Right lobe of liver (tissue), 4 donors: ENCODE measurements at regions not wholly inside any gene's neighbourhood (a gene's known extent, or its start where the extent isn't known, plus 50 kb on each side); places are given as distances from the start of the nearest gene placed in this dataset.

ENCODE experiments used
- CTCF ChIP-seq, 4 donors: fragments of 200-600 bp in 3 of 4; fragments of 450-650 bp in 1 of 4; IDR thresholded peaks; one replicate each; pipeline versions ENCODE4 v1.5.1 to v1.8.0; 2016 to 2022; ENCODE audit warnings: antibody characterized with exemption in 4 of 4, mild to moderate bottlenecking in 2 of 4
- POLR2A ChIP-seq: fragments of 450-650 bp; IDR thresholded peaks from one replicate; pipeline ENCODE4 v1.6.1; 2017; ENCODE audit warnings: antibody characterized with exemption, mild to moderate bottlenecking
- donor health status: DM: no; HTN: no; CAD: no.
- donor health status: DM: no; HTN: no; CAD: no.
- donor health status: DM: no; HTN: yes; CAD: no.

DNA sequence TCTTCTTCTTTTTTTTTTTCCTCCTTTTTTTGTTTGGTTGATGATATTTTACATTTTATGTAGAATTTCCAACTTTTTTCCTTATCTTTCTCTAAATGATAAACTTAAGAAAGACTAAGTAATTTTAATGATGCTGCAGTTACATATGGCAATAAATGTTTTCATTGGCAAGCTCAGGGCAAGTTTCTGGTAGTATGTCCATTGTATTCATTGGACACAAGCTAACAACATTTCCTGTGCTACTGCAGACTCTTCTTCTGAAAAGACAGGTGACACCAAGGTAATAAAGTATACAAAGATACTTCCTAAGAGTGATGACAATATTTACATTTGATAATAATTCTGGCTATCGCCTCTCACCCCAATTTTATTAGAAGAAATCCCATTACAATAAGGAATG, 219.2 kb upstream of the NFIA start:
- TF ChIP-seq CTCF (IDR thresholded peaks at IDR 0.05) (no peak), POLR2A (no peak)
